Nephron progenitor cell (in vitro differentiated cells): ENCODE measurements at regions not wholly inside any gene's neighbourhood (a gene's known extent, or its start where the extent isn't known, plus 50 kb on each side); places are given as distances from the start of the nearest gene placed in this dataset.

ENCODE experiments used
- DNase-seq: peaks from one replicate; pipeline ENCODE4 v3.0.0; 2021
- H3K27ac Mint-ChIP-seq: 2 replicates; pipeline ENCODE4 v1.8.0; 2021; ENCODE audit warnings: mild to moderate bottlenecking, moderate library complexity, mixed read lengths
- H3K27me3 Mint-ChIP-seq: 2 replicates; pipeline ENCODE4 v1.8.0; 2021; ENCODE audit warnings: mild to moderate bottlenecking, low read depth, mixed read lengths; ENCODE audit not compliant: poor library complexity
- H3K36me3 Mint-ChIP-seq: 2 replicates; pipeline ENCODE4 v1.8.0; 2021; ENCODE audit warnings: low read depth, mixed read lengths
- H3K4me1 Mint-ChIP-seq: 2 replicates; pipeline ENCODE4 v1.8.0; 2021; ENCODE audit warnings: mixed read lengths
- H3K4me3 Mint-ChIP-seq: 2 replicates; pipeline ENCODE4 v1.8.0; 2021; ENCODE audit warnings: mild to moderate bottlenecking, moderate library complexity, mixed read lengths
- H3K9me3 Mint-ChIP-seq: 2 replicates; pipeline ENCODE4 v1.8.0; 2021; ENCODE audit warnings: mild to moderate bottlenecking, moderate library complexity, mixed read lengths
- CTCF ChIP-seq: fragments of 200-600 bp; sonication (generic); IDR thresholded peaks from 2 replicates; pipeline ENCODE4 v1.5.0; 2021; ENCODE audit warnings: antibody characterized with exemption

DNA sequence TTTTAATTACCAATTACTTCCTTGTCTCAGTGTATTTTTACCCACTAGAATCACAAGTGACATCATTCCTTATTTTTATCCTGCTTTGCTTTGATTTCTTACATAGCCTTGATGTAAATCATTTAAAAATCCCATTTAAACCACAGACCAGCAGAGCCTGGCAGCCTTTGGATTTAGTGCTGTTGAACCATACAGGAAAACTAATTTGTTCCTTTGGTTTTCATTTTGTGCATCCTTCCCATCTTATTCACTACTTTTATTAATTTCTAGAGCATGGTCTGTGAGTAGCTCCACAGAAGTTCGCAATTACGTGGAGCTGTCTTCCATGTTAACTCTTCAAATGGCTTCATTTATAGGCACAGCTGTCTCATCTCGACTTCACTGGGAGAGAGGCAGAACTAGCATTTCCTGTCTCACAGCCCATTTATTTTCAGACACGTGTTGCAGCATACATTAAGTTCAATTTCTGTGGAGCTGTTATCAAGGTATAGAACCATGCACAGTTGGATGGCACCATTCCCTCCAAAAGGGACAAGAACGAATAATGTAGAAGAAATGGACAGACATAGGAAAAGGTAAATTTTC lies 235.3 kb downstream of the MRPL39 start:
- TF ChIP-seq CTCF, result no peak
- DNase-seq, result no peak
- Mint-ChIP-seq H3K4me1 (peaks cover 9% of the 10 kb centered on the region), H3K4me3 (no peak overlapping the region), H3K9me3 (no peaks in the 10 kb centered on the region), H3K36me3 (no peaks in the 10 kb centered on the region), H3K27me3 (no peaks in the 10 kb centered on the region), H3K27ac (no peak overlapping the region)

- Mint-ChIP-seq H3K27ac (no peak overlapping the region), H3K36me3 (no peaks in the 10 kb centered on the region), H3K27me3 (no peaks in the 10 kb centered on the region), H3K9me3 (no peaks in the 10 kb centered on the region), H3K4me1 (peaks cover 9% of the 10 kb centered on the region), H3K4me3 (no peak overlapping the region)
- no peak for TF ChIP-seq CTCF
- no peak for DNase-seq
Observed at GRCh38 chr21:25370311-25370744, 237.0 kb downstream of the MRPL39 start.

DNA sequence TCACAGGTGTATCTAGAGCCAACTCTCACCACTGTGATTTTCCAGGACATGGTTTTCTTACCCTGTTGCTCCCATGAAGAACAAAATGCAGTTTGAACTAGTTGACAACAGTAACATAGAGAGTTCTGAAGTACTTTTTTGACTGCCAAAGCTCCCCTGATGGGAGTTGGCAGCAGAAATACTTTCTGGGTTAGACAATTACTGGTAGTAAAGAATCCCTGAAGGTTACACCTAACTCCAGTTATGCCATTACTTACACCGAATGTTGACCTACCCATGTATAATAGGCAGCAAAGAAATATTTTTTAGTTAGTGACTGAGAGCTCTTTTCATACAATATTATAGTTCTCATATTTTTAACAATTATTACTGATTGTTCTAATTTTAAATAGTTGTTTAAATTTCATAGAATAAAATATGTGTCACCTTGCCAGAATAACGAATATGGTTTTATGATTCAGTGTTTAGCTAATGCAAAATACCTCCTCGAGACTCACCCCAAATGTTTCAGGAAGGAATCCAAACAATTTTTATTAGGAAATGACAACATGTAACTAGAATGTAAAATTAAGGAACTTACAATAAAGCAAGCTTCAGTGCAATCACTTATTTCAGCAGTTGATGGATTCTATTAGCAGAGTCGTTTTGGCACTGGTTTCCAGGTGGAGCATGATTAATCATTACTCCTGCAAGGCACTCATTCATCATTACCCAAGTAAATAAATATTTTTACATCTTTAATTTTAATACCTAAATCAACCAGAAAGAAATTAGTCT lies 237.6 kb downstream of the MRPL39 start:
- Mint-ChIP-seq H3K4me1 (peaks cover 9% of the 10 kb centered on the region), H3K4me3 (no peak overlapping the region), H3K27me3 (no peaks in the 10 kb centered on the region), H3K27ac (no peak overlapping the region), H3K36me3 (no peaks in the 10 kb centered on the region), H3K9me3 (no peaks in the 10 kb centered on the region)
- no peak for TF ChIP-seq CTCF
- no peak for DNase-seq

DNA sequence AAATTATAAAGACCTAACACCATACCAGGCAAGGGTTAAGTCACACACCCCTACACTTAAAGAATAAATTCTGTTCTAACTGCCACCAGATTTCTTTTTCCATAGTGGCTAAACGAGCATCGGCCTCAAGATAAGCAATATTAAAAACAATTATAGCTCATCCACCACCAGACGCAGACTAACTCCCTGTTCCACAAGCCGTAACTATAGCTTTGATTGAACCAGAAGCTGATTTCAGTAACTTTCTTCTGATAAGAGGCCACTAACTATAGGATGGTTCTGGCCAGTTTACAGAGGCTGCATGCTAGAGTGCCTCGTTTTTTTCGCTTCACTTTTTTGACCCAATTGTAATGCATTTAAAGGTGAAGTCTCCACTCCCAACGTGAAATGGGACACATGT lies 238.8 kb downstream of the MRPL39 start:
- H3K4me3 Mint-ChIP-seq, result no peak overlapping the region
- H3K9me3 Mint-ChIP-seq, result no peaks in the 10 kb centered on the region
- H3K27ac Mint-ChIP-seq, result no peak overlapping the region
- no peak for DNase-seq
- H3K36me3 Mint-ChIP-seq, result no peaks in the 10 kb centered on the region
- TF ChIP-seq CTCF, result no peak
- peaks cover 4% of the 10 kb centered on the region for H3K4me1 Mint-ChIP-seq
- H3K27me3 Mint-ChIP-seq, result no peaks in the 10 kb centered on the region

DNA sequence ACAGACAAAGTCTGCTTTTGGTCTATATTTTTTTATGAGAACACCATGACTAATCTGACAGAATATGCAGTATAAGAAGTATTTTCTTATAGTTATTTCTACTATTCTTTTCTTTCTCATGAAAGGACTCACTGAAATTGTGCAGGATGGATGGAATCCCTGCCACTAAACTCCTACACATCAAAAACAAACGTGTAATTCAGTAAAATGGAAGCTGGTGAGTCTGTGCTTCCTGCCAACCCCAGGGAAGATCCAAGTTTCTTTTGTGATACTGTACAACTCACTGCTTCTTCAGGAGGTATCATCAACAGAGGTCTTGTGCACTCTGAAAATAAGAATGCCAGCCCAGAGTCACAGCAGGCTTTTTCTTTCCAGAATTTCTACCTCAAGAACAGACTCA lies 241.2 kb downstream of the MRPL39 start:
- Mint-ChIP-seq H3K4me3 (no peak overlapping the region), H3K27ac (no peak overlapping the region), H3K36me3 (no peaks in the 10 kb centered on the region), H3K9me3 (no peaks in the 10 kb centered on the region), H3K27me3 (peaks cover 4% of the 10 kb centered on the region), H3K4me1 (no peaks in the 10 kb centered on the region)
- DNase-seq, result no peak
- no peak for TF ChIP-seq CTCF
